Neuronal stem cell (in vitro differentiated cells): ENCODE measurements at regions not wholly inside any gene's neighbourhood (a gene's known extent, or its start where the extent isn't known, plus 50 kb on each side); places are given as distances from the start of the nearest gene placed in this dataset.
A peak's percentile ranks its signal among the peaks of the same experiment; 100 is the strongest.

Source experiments
- DNase-seq: peaks from one replicate; pipeline ENCODE4 v3.0.0-alpha.2; 2013; ENCODE audit warnings: low spot score
- H2AFZ ChIP-seq: one replicate; pipeline ENCODE4 v1.6.1; 2013; ENCODE audit warnings: mild to moderate bottlenecking, low read length, inconsistent platforms
- H2AK5ac ChIP-seq: 2 replicates; pipeline ENCODE4 v1.6.1; 2013; ENCODE audit warnings: low read depth, mild to moderate bottlenecking, inconsistent platforms, low read length, moderate library complexity, mixed read lengths
- H2BK120ac ChIP-seq: 2 replicates; pipeline ENCODE4 v1.6.1; 2013; ENCODE audit warnings: low read depth, mild to moderate bottlenecking, inconsistent platforms, low read length, moderate library complexity, mixed read lengths
- H2BK12ac ChIP-seq: one replicate; pipeline ENCODE4 v1.6.1; 2013; ENCODE audit warnings: low read length, inconsistent platforms
- H2BK15ac ChIP-seq: 2 replicates; pipeline ENCODE4 v1.6.1; 2013; ENCODE audit warnings: mild to moderate bottlenecking, low read length, inconsistent platforms, mixed read lengths
- H2BK5ac ChIP-seq: one replicate; pipeline ENCODE4 v1.6.1; 2013; ENCODE audit warnings: inconsistent platforms, mild to moderate bottlenecking, low read length, moderate library complexity
- H3K14ac ChIP-seq: one replicate; pipeline ENCODE4 v1.6.1; 2013; ENCODE audit warnings: low read length, inconsistent platforms
- H3K18ac ChIP-seq: 2 replicates; pipeline ENCODE4 v1.6.1; 2013; ENCODE audit warnings: low read length, inconsistent platforms
- H3K23ac ChIP-seq: 2 replicates; pipeline ENCODE4 v1.6.1; 2013; ENCODE audit warnings: low read depth, mild to moderate bottlenecking, mixed read lengths, low read length, inconsistent platforms; ENCODE audit not compliant: poor library complexity
- H3K27ac ChIP-seq: replicated peaks from 3 replicates; pipeline ENCODE4 v1.5.1; 2013; ENCODE audit warnings: low read length, inconsistent platforms
- H3K27me3 ChIP-seq, 3 experiments: 2 replicates each; pipeline ENCODE4 v1.6.1; 2013; ENCODE audit warnings: low read length in 3 of 3, mild to moderate bottlenecking in 2 of 3, inconsistent platforms in 1 of 3, low read depth in 1 of 3, mixed read lengths in 1 of 3, moderate library complexity in 1 of 3; ENCODE audit not compliant: control insufficient read depth in 3 of 3, insufficient read depth in 3 of 3
- H3K36me3 ChIP-seq, 2 donors: replicated peaks in 1 of 2; 2 replicates each; pipeline ENCODE4 v1.6.1; 2013; ENCODE audit warnings: low read length in 2 of 2; ENCODE audit not compliant: control insufficient read depth in 2 of 2, insufficient read depth in 2 of 2
- H3K4ac ChIP-seq: 2 replicates; pipeline ENCODE4 v1.6.1; 2013; ENCODE audit warnings: inconsistent platforms, mild to moderate bottlenecking, low read length, moderate library complexity
- H3K4me1 ChIP-seq, 2 donors: 1 replicate in 1 of 2; 2 replicates in 1 of 2; pipeline ENCODE4 v1.6.1; 2013; ENCODE audit warnings: low read length in 2 of 2, low read depth in 1 of 2; ENCODE audit not compliant: control insufficient read depth in 2 of 2, insufficient read depth in 1 of 2
- H3K4me2 ChIP-seq: one replicate; pipeline ENCODE4 v1.6.1; 2013; ENCODE audit warnings: mild to moderate bottlenecking, low read length, inconsistent platforms; ENCODE audit not compliant: insufficient read depth, poor library complexity, severe bottlenecking
- H3K4me3 ChIP-seq, 2 donors: 2 replicates each; pipeline ENCODE4 v1.5.1; 2013; ENCODE audit warnings: low read length in 2 of 2, mild to moderate bottlenecking in 2 of 2, inconsistent platforms in 1 of 2, moderate library complexity in 1 of 2
- H3K79me1 ChIP-seq: one replicate; pipeline ENCODE4 v1.6.1; 2013; ENCODE audit warnings: low read depth, mild to moderate bottlenecking, inconsistent platforms, low read length, moderate library complexity
- H3K9ac ChIP-seq: one replicate; pipeline ENCODE4 v1.6.1; 2013; ENCODE audit warnings: mild to moderate bottlenecking, low read depth, low read length, inconsistent platforms; ENCODE audit not compliant: poor library complexity
- H3K9me3 ChIP-seq, 2 donors: replicated peaks in 1 of 2; 2 replicates each; pipeline versions ENCODE3 to v1.6.1; 2013; ENCODE audit warnings: low read length in 2 of 2, mild to moderate bottlenecking in 2 of 2, inconsistent platforms in 1 of 2, low read depth in 1 of 2, mixed read lengths in 1 of 2, moderate library complexity in 1 of 2; ENCODE audit not compliant: control insufficient read depth in 2 of 2, insufficient read depth in 1 of 2
- H4K8ac ChIP-seq: one replicate; pipeline ENCODE4 v1.6.1; 2013; ENCODE audit warnings: low read depth, mild to moderate bottlenecking, inconsistent platforms, low read length, moderate library complexity
- H4K91ac ChIP-seq: one replicate; pipeline ENCODE4 v1.6.1; 2013; ENCODE audit warnings: low read length, low read depth, mild to moderate bottlenecking, inconsistent platforms; ENCODE audit not compliant: poor library complexity
- WGBS, 2 donors: extraction: QIAGEN DNeasy Blood & Tissue Kit; methylation state at CpG; one replicate each; pipeline ENCODE4 v1.1.7; 2013; ENCODE audit warnings: missing lambda C conversion rate in 2 of 2, mixed read lengths in 1 of 2; ENCODE audit not compliant: insufficient read length in 2 of 2, insufficient replicate concordance in 1 of 2; ENCODE audit errors: extremely low coverage in 2 of 2; 5-methylcytosine and 5-hydroxymethylcytosine counted together

DNA sequence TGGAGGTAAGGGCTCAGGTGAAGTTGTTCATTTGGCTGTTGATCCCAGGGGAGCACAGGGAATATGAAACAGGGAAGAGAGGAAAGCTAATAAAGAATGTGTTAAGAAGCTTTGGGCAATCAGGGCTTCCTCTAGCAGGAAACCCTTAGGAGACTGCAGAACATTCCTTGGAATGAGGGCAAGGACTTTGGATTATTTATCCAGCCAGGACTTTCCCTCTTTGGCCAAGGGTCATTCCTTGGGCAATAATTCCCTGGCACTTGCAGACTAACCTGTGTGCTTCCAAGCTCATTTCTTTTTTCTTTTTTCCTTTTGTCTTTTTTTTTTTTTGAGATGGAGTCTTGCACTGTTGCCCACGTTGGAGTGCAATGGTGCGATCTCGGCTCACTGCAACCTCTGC is 209.2 kb upstream of the MAP3K1 start:
- Histone ChIP-seq H3K79me1 (no peaks in the 10 kb centered on the region), H3K14ac (no peak overlapping the region), H3K18ac (no peak overlapping the region), H3K4me1 (peaks cover 0 to 13% of the 10 kb centered on the region in 2 donors), H3K4me3 (no peak overlapping the region), H3K23ac (no peak overlapping the region), H3K27me3 (no peaks in the 10 kb centered on the region), H3K9me3 (no peaks in the 10 kb centered on the region), H3K4me2 (no peak overlapping the region), H2BK15ac (no peak overlapping the region), H3K4ac (no peak overlapping the region), H2BK5ac (no peak overlapping the region), H3K27ac (no peak overlapping the region), H3K36me3 (no peaks in the 10 kb centered on the region), H2AK5ac (no peak overlapping the region), H2BK12ac (no peak overlapping the region), H4K8ac (no peak overlapping the region), H2BK120ac (no peak overlapping the region), H2AFZ (no peak overlapping the region), H4K91ac (no peak overlapping the region), H3K9ac (no peak overlapping the region)
- WGBS, 2 donors: no CpG with 5 or more reads among the region's 3 CpGs
- DNase-seq: no peak

DNA sequence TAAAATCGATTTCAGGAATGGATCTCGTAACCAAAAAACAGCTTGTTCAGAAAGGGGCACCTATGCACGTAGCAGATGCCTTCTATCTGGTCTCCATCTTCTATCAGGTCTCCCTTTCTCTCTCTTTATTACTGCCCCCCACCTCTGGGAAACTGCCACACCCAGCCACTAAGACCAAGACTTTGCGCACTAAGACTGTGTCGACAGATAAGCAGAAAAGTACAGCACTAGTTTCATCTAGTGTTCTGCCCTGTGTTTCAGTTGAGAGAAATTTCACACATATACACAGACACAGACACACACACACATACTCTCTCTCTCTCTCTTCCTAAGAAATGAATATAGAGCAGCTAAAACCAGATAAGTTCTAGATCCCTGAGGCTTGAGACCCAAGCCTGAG is 210.1 kb upstream of the MAP3K1 start:
- Histone ChIP-seq H2BK15ac (no peak overlapping the region), H3K36me3 (no peaks in the 10 kb centered on the region), H3K4me1 (peaks cover 0 to 20% of the 10 kb centered on the region in 2 donors), H2AFZ (no peak overlapping the region), H3K4ac (no peak overlapping the region), H3K79me1 (no peaks in the 10 kb centered on the region), H3K18ac (no peak overlapping the region), H3K14ac (no peak overlapping the region), H4K91ac (no peak overlapping the region), H3K27me3 (no peaks in the 10 kb centered on the region), H3K4me2 (no peak overlapping the region), H3K9ac (no peak overlapping the region), H4K8ac (no peak overlapping the region), H3K23ac (no peak overlapping the region), H3K27ac (no peak overlapping the region), H2BK5ac (no peak overlapping the region), H3K9me3 (no peaks in the 10 kb centered on the region), H2BK12ac (no peak overlapping the region), H3K4me3 (no peak overlapping the region), H2BK120ac (no peak overlapping the region), H2AK5ac (no peak overlapping the region)
- no peak for DNase-seq
- WGBS, 2 donors: no CpG with 5 or more reads among the region's 5 CpGs

- Histone ChIP-seq H2BK12ac (no peak overlapping the region), H3K14ac (no peak overlapping the region), H3K4me3 (no peak overlapping the region), H3K36me3 (no peaks in the 10 kb centered on the region), H3K27me3 (no peaks in the 10 kb centered on the region), H3K4me2 (no peak overlapping the region), H3K23ac (no peak overlapping the region), H3K18ac (no peak overlapping the region), H4K91ac (no peak overlapping the region), H3K27ac (peak overlapping the region; percentile 81), H3K4ac (no peak overlapping the region), H3K79me1 (no peaks in the 10 kb centered on the region), H2BK5ac (no peak overlapping the region), H3K4me1 (peaks cover 0 to 14% of the 10 kb centered on the region in 2 donors), H3K9ac (no peak overlapping the region), H2BK120ac (no peak overlapping the region), H2AK5ac (no peak overlapping the region), H2BK15ac (no peak overlapping the region), H2AFZ (no peak overlapping the region), H3K9me3 (no peaks in the 10 kb centered on the region), H4K8ac (no peak overlapping the region)
- no CpG with 5 or more reads among the region's 3 CpGs for WGBS, 2 donors
- DNase-seq: peak; percentile 36
These were observed 213.7 kb upstream of the MAP3K1 start for GRCh38 chr5:56601641-56602071.

GRCh38 chr5:56598941-56599340 is 216.4 kb upstream of the MAP3K1 start:
- no peaks in the 10 kb centered on the region for H3K79me1 ChIP-seq
- H4K91ac ChIP-seq: no peak overlapping the region
- H2BK5ac ChIP-seq: no peak overlapping the region
- H3K4me2 ChIP-seq: no peak overlapping the region
- H3K4ac ChIP-seq: no peak overlapping the region
- peaks cover 0 to 20% of the 10 kb centered on the region in 2 donors for H3K4me1 ChIP-seq
- H3K14ac ChIP-seq: no peak overlapping the region
- H3K9ac ChIP-seq: no peak overlapping the region
- no peak overlapping the region for H3K23ac ChIP-seq
- H3K9me3 ChIP-seq: no peaks in the 10 kb centered on the region
- H2AK5ac ChIP-seq: no peak overlapping the region
- H2AFZ ChIP-seq: no peak overlapping the region
- no peak overlapping the region for H3K4me3 ChIP-seq
- no peak overlapping the region for H2BK15ac ChIP-seq
- no peaks in the 10 kb centered on the region for H3K27me3 ChIP-seq
- no peak overlapping the region for H2BK120ac ChIP-seq
- no peak overlapping the region for H4K8ac ChIP-seq
- H3K18ac ChIP-seq: no peak overlapping the region
- DNase-seq: no peak
- H3K27ac ChIP-seq: peak overlapping the region; percentile 36
- no peaks in the 10 kb centered on the region for H3K36me3 ChIP-seq
- H2BK12ac ChIP-seq: no peak overlapping the region
